ENCODE measurements at regions not wholly inside any gene's neighbourhood (a gene's known extent, or its start where the extent isn't known, plus 50 kb on each side); places are given as distances from the start of the nearest gene placed in this dataset.

GRCh38 chr12:28129031-28129430, 61.2 kb upstream of the CCDC91 start:
- no peak for TF ChIP-seq CTCF (IDR thresholded peaks at IDR 0.05 in 4 of 5, conservative IDR thresholded peaks at IDR 0.05 in 1 of 5)
- TF ChIP-seq POLR2A (IDR thresholded peaks at IDR 0.05) = no peak
